ENCODE measurements at regions not wholly inside any gene's neighbourhood (a gene's known extent, or its start where the extent isn't known, plus 50 kb on each side); places are given as distances from the start of the nearest gene placed in this dataset.

DNA sequence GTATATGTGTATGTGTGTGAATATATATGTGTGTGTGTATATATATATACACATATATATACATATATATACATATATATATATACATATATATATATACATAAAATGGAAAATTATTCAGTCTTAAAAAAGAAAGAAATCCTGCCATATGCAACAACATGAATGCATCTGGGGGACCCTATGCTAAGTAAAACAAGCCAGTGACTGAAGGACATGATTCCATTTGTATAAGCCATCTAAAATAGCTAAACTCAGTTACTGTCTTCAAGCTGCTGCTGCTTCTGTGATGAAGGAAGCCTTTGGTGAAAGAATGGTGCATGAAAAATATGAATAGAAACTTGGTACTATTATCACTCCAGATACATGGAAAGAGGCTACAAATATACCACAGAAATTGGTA is 118.6 kb downstream of the ATXN7L3B start:
- no peak for TF ChIP-seq POLR2A (IDR thresholded peaks at IDR 0.05)
- TF ChIP-seq, protein P1, sequence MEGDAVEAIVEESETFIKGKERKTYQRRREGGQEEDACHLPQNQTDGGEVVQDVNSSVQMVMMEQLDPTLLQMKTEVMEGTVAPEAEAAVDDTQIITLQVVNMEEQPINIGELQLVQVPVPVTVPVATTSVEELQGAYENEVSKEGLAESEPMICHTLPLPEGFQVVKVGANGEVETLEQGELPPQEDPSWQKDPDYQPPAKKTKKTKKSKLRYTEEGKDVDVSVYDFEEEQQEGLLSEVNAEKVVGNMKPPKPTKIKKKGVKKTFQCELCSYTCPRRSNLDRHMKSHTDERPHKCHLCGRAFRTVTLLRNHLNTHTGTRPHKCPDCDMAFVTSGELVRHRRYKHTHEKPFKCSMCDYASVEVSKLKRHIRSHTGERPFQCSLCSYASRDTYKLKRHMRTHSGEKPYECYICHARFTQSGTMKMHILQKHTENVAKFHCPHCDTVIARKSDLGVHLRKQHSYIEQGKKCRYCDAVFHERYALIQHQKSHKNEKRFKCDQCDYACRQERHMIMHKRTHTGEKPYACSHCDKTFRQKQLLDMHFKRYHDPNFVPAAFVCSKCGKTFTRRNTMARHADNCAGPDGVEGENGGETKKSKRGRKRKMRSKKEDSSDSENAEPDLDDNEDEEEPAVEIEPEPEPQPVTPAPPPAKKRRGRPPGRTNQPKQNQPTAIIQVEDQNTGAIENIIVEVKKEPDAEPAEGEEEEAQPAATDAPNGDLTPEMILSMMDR (IDR thresholded peaks at IDR 0.05 in 4 of 5, conservative IDR thresholded peaks at IDR 0.05 in 1 of 5): no peak

Data from gastrocnemius medialis (tissue), 4 donors.